ENCODE measurements at regions not wholly inside any gene's neighbourhood (a gene's known extent, or its start where the extent isn't known, plus 50 kb on each side); places are given as distances from the start of the nearest gene placed in this dataset.

GRCh38 chr22:47768027-47768426, 1005.6 kb downstream of the TBC1D22A start:
- DNase-seq (ENCODE audit: low spot score), result no peak

- DNase-seq (ENCODE audit: low spot score), result no peak
Observed at GRCh38 chr22:47767403-47767802, 1005.0 kb downstream of the TBC1D22A start.

GRCh38 chr22:47765757-47766156, 1003.3 kb downstream of the TBC1D22A start:
- DNase-seq (ENCODE audit: low spot score), result no peak

- no peak for DNase-seq (ENCODE audit: low spot score)
Observed at GRCh38 chr22:47762141-47762540, 999.7 kb downstream of the TBC1D22A start.

GRCh38 chr22:47759909-47760308, 997.5 kb downstream of the TBC1D22A start:
- DNase-seq (ENCODE audit: low spot score), result no peak

- DNase-seq (ENCODE audit: low spot score), result no peak
Observed at GRCh38 chr22:47757741-47758140, 995.3 kb downstream of the TBC1D22A start.

- DNase-seq (ENCODE audit: low spot score), result no peak
Observed at GRCh38 chr22:47750086-47750485, 987.6 kb downstream of the TBC1D22A start.

GRCh38 chr22:47748957-47749356, 986.5 kb downstream of the TBC1D22A start:
- no peak for DNase-seq (ENCODE audit: low spot score)

GRCh38 chr22:47748271-47748670, 985.8 kb downstream of the TBC1D22A start:
- no peak for DNase-seq (ENCODE audit: low spot score)

GRCh38 chr22:47740109-47740805, 977.8 kb downstream of the TBC1D22A start:
- no peak for DNase-seq (ENCODE audit: low spot score)

GRCh38 chr22:47739291-47740015, 977.0 kb downstream of the TBC1D22A start:
- no peak for DNase-seq (ENCODE audit: low spot score)

- DNase-seq (ENCODE audit: low spot score), result no peak
Observed at GRCh38 chr22:47738472-47739013, 976.1 kb downstream of the TBC1D22A start.

- no peak for DNase-seq (ENCODE audit: low spot score)
Observed at GRCh38 chr22:47736186-47737034, 974.0 kb downstream of the TBC1D22A start.

GRCh38 chr22:47734511-47734910, 972.1 kb downstream of the TBC1D22A start:
- DNase-seq (ENCODE audit: low spot score), result no peak

- no peak for DNase-seq (ENCODE audit: low spot score)
Observed at GRCh38 chr22:47727641-47728040, 965.2 kb downstream of the TBC1D22A start.

GRCh38 chr22:47724751-47725150, 962.3 kb downstream of the TBC1D22A start:
- no peak for DNase-seq (ENCODE audit: low spot score)

GRCh38 chr22:47724030-47724429, 961.6 kb downstream of the TBC1D22A start:
- no peak for DNase-seq (ENCODE audit: low spot score)

- no peak for DNase-seq (ENCODE audit: low spot score)
Observed at GRCh38 chr22:47718337-47718736, 955.9 kb downstream of the TBC1D22A start.

- no peak for DNase-seq (ENCODE audit: low spot score)
Observed at GRCh38 chr22:47716890-47717615, 954.6 kb downstream of the TBC1D22A start.

GRCh38 chr22:47715866-47716578, 953.6 kb downstream of the TBC1D22A start:
- DNase-seq (ENCODE audit: low spot score), result no peak

- no peak for DNase-seq (ENCODE audit: low spot score)
Observed at GRCh38 chr22:47713941-47714340, 951.5 kb downstream of the TBC1D22A start.
